GM12875 (cell line): ENCODE measurements at regions not wholly inside any gene's neighbourhood (a gene's known extent, or its start where the extent isn't known, plus 50 kb on each side); places are given as distances from the start of the nearest gene placed in this dataset.

Source experiments
- H3K4me3 ChIP-seq: one replicate; pipeline ENCODE4 v1.5.1; 2011; ENCODE audit warnings: low read depth, low read length, control low read depth
- TF ChIP-seq, protein P1 (sequence below): IDR thresholded peaks from 2 replicates; pipeline ENCODE4 v1.5.1; 2011; ENCODE audit warnings: low read depth, mild to moderate bottlenecking, control low read depth, inconsistent platforms, low read length, moderate library complexity, borderline replicate concordance; ENCODE audit not compliant: insufficient read depth

DNA sequence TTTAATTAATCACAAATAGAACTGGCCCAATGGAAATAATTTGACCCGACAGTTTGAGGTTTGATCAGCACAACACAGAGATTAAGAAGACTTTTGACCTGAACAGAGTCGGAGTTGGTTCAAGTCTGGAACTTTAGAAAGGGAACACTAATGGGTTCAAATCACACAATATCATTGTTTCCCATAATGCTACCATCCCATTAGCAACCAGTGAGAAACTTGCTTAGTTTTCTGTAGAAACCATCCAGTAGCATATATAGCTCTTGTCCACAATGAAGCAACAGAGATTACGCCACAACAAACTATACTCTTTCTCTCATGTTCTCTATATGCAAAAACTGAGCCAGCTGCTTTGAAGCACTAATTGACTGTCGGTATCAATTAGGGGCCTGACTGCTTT lies 376.9 kb upstream of the SPRY2 start:
- H3K4me3 ChIP-seq, result no peak overlapping the region
- TF ChIP-seq, protein P1, sequence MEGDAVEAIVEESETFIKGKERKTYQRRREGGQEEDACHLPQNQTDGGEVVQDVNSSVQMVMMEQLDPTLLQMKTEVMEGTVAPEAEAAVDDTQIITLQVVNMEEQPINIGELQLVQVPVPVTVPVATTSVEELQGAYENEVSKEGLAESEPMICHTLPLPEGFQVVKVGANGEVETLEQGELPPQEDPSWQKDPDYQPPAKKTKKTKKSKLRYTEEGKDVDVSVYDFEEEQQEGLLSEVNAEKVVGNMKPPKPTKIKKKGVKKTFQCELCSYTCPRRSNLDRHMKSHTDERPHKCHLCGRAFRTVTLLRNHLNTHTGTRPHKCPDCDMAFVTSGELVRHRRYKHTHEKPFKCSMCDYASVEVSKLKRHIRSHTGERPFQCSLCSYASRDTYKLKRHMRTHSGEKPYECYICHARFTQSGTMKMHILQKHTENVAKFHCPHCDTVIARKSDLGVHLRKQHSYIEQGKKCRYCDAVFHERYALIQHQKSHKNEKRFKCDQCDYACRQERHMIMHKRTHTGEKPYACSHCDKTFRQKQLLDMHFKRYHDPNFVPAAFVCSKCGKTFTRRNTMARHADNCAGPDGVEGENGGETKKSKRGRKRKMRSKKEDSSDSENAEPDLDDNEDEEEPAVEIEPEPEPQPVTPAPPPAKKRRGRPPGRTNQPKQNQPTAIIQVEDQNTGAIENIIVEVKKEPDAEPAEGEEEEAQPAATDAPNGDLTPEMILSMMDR, result no peak

GRCh38 chr13:80716610-80717081 lies 375.7 kb upstream of the SPRY2 start:
- H3K4me3 ChIP-seq, result no peak overlapping the region
- TF ChIP-seq, protein P1, result no peak

DNA sequence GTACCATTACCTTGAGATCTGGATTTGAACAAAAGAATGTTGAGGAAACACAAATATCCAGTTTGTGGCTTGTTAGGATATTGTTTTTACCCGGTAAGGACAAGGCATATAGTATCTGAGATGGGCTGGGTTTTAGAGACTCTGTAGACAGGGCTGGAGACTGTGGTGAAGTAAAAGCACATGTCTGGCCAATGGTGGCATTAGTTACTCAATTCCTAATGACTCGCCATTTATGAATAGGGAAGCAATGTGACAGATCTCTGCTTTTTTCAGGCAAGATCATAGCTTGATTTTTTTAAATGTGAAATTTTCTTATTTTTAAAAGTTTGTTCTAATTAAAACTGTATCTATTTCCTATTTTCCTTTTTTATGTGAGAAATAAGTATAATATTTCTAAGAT lies 371.1 kb upstream of the SPRY2 start:
- no peak overlapping the region for H3K4me3 ChIP-seq
- TF ChIP-seq, protein P1, result no peak

DNA sequence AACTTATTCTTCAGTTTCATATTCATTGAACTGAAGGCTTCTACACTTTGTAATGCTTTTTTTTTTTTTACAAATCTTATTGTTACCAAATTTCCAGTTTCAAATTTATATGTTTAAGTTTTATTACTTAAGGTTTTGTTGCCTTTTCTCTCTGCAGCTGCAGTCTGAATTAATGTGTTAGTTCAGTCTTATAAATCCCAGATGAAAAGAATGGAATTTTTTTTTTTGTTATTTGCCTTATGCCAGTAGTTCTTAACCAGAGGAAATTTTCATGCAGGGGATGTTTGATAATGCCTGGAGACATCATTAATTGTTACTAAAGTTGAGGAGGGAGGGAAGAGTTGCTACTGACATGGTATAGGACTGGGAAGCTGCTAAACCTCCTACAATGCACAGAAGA lies 367.9 kb upstream of the SPRY2 start:
- no peak overlapping the region for H3K4me3 ChIP-seq
- TF ChIP-seq, protein P1, result no peak

- no peak overlapping the region for H3K4me3 ChIP-seq
- TF ChIP-seq, protein P1, result no peak
Observed at GRCh38 chr13:80707000-80707983, 366.4 kb upstream of the SPRY2 start.

DNA sequence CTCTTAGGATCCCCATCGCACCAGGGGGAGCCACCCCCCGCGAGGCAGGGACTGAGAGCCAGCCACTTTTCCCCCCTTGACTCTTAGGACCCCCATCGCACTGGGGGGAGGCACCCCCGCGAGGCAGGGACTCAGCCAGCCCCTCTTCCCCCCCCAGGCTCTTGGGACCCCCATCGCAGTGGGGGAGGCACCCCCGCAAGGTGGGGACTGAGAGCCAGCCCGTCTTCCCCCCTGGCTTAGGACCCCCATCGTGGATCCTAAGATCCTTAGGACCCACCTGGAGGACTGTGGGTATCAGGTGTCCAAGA lies 365.2 kb upstream of the SPRY2 start:
- TF ChIP-seq, protein P1, result no peak
- no peak overlapping the region for H3K4me3 ChIP-seq
